HG03095 (cell line): ENCODE measurements at regions not wholly inside any gene's neighbourhood (a gene's known extent, or its start where the extent isn't known, plus 50 kb on each side); places are given as distances from the start of the nearest gene placed in this dataset.

Experiments used
- ATAC-seq: cut with Tn5 transposase; IDR thresholded peaks from one replicate; pipeline ENCODE4 v1.9.1; 2021; ENCODE audit warnings: moderate library complexity; ENCODE audit not compliant: unreplicated experiment

DNA sequence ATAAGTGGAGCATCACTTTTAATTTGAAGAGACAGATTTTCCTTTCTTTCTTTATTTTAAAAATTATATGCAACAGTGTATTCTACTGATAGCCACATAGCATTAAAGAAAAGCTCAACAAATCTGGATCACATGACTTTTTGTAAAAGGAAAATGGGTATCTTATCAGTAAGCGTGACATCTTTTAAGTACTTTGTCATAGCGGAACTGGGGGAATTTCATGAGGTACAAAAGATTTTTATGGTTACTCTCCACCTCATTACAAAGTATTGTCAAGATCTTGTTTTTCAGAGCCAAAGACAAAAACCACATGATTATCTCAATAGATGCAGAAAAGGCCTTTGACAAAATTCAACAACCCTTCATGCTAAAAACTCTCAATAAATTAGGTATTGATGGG is 219.6 kb upstream of the ZPLD1 start:
- no peak for ATAC-seq

DNA sequence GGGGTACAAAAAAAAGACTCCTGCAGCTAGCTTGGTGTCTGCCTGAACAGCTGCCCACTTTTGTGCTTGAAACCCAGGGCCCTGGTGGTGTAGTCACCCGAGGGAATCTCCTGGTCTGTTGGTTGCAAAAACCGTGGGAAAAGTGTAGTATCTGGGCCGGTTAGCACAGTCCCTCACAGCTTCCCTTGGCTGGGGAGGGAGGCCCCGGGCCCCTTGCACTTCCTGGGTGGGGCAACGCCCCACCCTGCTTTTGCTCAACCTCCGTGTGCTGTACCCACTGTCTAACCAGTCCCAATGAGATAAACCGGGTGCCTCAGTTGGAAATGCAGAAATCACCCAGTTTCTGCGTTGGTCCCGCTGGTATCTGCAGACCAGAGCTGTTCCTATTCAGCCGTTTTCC is 211.7 kb upstream of the ZPLD1 start:
- ATAC-seq = no peak

DNA sequence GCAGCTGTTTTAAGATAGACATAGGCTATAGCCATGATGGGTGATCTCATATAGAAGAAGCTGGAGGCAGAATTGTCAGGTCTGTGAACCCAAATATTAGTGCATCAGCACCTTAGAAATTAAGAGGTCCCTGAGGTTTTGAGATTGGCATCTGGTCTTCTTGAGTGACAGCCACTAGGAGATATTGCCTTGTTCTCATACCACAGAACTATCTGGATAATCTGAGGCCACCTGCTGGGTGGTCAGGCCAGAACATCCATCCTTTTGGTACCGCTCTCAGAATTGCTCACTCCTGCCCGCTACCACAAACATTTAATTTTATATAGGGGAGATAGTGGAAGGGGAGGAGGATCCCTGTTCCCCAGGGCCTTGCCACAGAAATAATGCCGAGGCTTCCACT is 210.6 kb upstream of the ZPLD1 start:
- ATAC-seq = peak; percentile 65

DNA sequence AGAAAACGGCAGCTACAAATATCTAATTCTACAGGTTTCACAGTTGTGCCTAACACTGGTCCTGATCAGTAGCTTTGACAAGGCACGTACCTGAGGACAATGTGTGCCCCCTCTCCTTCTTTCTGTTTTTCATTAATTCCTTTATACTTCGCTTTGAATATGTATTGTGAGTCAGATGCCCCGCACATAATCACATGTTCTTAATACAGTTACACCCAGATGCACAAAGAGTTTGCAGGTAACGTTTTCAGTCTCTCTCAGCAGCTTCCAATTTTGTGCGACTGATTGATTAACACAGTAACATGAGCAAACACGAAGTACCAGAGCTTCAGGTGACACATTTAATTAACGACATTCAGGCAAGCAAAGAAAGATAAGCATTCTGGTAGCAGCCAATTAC is 209.8 kb upstream of the ZPLD1 start:
- ATAC-seq = no peak

DNA sequence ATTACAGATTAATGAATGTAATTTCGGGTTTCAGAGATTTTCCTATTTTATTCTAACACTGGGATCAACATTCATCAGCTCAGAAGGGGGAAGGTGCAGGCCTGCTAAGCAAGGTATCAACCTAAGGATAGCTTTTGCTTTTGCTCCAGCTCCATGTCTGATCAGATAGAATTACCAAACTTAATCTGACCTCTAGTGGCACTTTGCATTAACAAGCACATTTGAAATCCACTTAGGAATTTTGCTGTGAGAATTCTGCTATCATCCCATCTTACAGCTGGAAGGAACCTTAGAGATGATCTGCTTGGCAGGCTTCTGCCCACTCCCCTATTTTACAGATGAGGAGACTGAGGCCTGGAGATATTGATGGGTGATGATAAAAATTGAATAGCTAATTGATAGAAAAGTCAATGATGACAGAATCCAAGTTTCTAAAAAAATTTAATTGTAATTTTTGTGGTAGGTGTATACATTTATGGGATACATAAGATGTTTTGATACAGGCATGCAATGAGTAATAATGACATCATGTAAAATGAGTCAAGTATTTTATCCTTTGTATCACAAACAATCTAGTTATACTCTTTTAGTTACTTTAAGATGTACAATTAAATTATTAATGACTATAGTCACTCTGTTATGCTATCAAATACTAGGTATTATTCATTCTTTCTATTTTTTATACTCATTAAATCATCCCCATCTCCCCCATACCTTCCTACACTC is 209.2 kb upstream of the ZPLD1 start:
- no peak for ATAC-seq

DNA sequence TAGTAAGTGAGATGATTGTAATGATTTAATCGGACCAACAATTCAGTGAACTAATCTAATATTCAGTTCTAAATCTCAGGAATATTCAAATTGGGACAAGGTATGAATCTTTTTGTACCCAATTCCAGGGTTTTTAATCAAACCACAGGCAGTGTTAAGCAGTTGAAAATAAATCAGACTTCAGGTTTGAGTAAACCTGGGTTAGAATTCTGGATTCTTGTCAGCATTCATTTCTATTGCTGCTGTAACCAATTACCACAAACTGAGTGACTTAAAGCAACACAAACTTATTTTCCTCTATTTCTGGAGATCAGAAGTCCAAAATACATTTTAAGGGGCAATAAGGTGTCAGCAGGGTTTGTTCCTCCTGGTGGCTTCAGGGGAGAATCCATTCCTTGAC is 208.4 kb upstream of the ZPLD1 start:
- no peak for ATAC-seq

DNA sequence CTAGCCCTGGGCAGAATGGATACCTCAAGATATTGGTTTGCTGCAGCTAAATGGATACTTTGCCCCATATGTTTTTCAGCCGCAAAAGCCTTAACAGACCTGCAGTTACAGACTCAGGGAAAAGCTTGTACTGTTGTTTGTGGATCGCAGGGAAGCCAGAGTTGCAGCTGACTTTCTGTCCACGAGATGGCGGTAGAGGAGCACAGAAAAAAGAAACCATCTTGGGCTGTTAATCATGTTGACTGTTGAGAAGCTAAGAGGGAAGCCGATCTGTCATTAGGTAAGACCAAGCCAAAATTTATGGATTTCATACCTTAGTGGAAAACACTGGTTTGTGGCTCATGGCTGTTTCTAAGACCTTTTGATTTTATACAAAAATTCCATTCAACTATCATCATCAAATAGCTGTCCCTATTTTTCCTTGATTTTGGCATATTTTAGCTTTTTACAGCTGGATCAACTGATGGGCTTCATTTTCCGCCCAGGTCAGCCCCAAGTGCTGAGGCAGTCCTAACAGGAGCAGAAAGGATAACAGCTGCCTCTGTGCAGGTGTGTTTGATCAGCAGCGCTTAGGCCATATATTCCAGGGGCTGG is 205.7 kb upstream of the ZPLD1 start:
- ATAC-seq = peak; percentile 39

DNA sequence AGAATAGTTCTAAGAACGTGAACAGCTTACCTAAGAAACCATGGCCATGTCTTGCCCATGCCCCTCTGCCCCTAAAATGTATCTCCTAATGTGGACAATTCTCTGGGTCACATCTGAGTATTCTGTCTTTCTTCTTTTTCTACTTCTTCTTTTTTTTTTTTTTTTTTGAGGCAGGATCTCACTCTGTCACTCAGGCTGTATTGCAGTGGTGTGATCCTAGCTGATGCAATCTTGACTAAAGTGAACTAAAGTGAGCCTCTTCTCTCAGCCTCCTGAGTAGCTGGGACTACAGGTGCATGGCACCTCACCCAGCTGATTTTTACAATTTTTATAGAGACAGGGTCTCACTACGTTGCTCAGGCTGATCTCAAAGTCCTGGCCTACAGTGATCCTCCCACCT is 204.8 kb upstream of the ZPLD1 start:
- ATAC-seq = no peak

DNA sequence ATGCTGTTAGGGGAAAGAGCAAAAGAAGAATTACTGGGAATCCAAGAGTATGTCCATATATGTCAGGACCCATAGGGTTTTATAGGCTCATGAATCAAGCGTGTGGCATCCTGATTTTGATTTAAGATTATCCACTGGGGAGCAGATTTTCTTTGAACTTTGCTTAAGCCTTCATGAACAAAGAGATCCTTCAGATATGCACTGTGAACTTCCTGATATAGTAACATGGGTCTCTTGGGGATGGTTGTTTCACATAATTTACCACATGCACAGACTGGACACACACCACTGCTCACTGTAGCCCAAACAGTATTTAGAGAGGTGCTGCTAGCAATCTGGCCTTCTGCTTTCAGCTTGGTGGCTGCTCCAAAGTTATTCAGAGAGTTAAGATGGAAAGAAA is 200.9 kb upstream of the ZPLD1 start:
- peak; percentile 99 for ATAC-seq

DNA sequence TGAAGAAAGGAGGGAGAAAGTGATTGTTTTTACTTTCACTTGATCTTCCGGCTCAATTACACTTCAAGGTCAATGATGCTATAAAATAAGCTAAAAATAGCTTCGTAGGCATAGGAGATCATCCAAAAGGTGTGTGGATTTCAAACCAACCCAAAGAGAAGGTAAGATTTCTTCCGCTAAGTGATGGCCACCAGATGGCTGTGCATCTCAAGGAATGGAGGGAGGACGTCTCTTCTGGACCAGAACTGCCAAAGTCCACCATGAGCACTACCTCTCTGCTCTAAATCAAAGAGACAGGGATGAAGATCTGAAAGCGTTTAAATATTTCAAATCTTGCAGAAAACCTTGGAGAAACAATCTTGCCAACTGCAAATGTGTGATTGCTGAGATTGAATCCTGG is 199.1 kb upstream of the ZPLD1 start:
- no peak for ATAC-seq

DNA sequence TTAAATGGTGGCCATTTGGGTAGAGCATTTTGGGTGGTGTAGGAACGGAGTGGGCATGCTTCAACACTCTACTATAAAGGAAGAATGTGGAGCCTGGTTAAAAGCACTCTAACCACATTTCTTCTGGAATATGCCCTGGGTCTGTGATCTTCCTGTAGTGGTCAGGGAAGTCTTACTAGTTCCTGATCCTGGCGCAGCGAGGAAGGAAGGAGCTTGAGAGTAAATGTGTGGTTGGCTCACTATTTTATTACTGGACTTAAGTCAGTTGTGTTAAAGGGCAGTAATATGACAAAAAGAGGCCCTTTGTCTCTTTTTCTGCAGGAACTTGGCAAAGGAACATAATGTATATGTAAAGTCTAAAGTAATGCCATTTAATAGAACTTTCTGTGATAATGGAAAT is 197.6 kb upstream of the ZPLD1 start:
- no peak for ATAC-seq

DNA sequence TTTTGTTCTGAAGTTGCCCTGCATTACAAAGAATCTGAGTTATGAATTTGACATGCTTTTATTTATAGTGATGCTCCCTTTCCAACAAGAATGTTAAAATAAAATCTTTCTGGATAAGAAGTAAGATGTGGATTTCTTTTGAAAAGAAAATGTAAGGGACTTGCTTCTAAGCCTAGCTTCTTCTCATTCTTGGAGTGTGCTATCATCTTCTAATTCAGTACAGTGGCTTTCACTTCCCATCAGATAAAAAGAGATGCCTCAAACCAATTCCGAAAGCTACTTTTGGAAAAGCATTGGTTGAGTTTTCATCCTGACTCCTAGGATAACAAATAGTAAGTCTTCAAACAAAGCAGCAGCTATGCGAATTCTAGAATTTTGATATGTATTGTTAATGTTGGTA is 197.0 kb upstream of the ZPLD1 start:
- ATAC-seq = no peak

DNA sequence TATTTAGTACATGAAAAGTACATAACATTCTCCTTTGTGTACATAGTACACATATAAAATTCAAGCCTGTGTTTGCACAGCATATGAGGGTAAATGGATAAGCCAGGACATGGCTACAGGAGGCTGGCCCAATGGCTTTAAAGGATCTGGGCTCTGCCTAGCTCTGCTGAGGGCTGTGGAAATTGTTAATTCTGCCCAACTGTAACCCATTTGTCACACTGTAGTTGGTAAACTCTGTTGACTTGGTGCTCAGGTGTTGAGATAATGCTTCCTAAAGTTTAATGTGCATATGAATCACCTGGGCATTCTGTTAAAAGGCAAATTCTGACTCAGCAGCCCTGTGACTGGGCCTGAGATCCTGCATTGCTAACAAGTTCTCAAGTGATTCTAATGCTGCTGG is 196.5 kb upstream of the ZPLD1 start:
- ATAC-seq = no peak

DNA sequence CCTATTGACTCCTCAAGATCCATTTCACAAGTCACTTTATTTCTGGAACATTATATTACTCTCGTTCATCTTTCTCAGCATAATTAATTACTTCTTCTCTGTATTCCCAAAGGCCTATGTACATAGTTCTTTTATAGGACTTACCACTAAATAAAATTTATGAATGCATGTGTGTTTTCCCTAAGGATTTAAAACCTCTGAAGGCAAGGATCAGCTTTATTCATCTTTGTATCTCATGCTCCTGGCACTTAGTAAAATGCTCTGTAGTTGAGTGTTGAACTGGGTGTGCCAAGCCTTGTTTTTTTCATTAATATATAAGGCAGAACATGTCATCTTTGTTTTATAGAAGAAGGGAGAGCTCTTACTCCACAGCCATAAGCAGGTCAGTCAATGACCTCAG is 194.1 kb upstream of the ZPLD1 start:
- ATAC-seq = no peak

DNA sequence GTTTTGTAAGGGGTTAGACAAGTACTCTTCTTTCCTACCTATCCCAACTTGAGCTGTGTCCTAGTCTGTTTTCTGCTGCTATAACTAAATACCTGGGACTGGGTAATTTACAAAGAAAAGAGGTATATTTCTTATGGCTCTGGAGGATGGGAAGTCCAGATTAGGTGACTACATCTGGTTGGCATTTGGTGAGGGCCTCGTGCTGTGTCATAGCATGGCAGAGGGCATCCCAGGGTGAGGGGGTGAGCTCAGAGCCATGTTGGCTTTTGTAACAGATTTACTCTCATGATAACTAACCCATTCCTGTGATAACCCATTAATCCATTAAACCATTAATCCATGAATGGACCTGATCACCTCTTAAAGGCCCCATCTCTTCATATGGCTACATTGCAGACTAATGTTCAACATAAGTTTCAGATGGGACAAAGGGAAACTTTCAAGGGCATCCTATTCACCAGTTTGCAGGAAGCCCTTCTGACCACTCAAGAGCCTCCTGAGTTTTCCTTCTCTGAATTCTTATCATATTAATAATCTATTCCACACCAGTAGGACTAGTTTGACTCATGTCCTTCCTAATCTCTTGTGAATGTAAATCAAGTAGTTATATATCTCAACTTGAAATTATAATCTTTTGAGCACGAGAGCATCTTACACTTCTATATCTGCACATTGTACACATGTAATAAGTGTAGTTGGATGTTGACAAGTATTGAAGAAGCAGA is 185.7 kb upstream of the ZPLD1 start:
- no peak for ATAC-seq

DNA sequence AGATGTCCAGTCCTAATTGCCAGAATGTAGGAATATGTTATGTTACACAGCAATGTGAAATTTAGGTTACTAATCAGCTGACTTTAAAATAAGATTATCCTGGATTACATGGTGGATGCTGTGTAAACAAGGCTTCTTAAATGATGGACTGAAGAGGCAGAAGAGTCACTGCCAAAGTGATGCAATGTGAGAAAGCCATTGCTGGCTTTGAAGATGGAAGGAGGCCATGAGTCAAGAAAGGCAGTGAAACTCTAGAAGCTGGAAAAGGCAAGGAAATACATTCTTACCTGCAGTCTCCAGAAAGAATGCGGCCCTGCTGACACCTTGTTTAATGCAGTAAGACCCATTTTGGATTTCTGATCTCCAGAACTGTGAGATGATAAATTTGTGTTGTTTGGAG is 179.1 kb upstream of the ZPLD1 start:
- ATAC-seq = no peak

DNA sequence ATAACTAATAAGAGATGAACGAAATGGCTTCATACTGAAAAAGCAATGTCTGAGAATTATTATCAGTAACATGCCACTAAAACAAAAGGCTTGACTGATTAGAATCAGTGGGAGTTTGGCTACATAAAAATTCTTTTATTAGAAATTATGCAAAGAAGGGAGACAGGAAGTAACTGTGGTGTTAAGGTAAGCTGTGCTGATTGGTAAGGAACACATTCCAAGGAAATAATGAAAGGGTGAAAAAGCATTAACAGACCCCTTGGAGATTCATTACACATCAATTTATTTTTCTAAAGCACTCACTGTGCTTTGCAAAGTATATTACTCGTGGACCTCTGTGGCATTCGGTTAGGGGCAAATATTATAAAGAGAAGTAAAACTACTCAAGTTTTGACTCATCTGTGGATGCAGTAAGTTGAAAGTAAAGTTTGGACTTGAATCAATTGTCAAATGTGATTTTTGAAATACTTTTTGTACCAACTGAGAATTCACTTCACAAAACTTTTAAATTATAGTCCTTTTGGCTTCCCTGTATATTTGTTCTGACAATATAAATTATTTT is 176.1 kb upstream of the ZPLD1 start:
- peak; percentile 80 for ATAC-seq

DNA sequence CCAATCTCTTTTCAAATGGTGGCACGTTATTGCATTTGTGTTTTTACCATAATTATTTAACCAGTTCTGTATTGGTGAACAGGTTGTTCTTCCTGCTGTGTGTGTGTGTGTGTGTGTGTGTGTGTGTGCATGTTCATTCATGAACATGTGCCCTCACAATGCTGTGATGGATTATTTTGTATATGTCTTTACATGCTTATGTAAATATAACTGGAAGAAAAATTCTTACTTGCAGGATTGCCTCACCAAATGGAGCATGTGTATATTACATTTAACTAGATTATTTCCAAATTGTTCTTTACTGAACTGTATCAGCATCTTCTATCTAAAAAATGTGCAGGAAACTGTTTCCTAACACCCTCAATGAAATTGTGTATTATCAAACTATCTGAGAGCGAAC is 175.2 kb upstream of the ZPLD1 start:
- ATAC-seq = no peak

DNA sequence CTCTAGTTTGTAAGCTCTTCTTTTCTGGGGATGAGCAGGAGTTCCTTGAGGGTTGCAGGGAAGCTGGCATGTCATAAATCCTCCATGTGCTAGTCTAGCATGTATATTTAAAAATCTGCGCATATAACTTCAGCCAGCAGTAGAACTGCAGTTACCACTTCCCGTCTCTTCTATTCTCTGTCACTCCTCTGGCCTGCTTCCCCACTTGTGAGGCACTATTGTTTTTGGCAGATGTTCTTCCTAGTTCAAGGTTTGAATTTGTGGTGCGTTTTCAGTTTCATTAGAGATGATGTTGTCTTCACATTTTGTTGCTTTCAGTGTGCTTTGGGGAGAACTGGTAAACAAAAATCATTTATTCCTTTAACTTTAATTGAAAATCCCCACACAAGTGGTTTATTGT is 169.1 kb upstream of the ZPLD1 start:
- ATAC-seq = peak; percentile 81

DNA sequence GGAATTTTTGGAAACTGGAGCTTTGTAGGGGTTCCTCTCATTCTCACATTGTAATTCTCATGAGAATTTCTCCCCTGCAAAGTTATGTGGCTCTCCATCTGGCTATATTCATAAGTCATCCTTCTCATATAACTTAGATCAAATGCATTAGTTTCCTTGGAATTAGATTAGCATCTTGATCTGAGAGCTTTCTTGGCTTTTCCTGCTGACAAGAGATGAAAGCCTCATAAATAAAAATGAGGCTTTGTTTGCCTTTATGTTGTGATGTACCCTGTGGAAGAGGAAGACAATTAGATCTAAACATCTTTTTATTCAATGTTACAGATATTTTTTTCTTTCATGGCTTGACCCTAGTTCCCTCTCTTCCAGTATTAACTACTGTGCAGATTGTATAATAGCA is 165.4 kb upstream of the ZPLD1 start:
- ATAC-seq = no peak

DNA sequence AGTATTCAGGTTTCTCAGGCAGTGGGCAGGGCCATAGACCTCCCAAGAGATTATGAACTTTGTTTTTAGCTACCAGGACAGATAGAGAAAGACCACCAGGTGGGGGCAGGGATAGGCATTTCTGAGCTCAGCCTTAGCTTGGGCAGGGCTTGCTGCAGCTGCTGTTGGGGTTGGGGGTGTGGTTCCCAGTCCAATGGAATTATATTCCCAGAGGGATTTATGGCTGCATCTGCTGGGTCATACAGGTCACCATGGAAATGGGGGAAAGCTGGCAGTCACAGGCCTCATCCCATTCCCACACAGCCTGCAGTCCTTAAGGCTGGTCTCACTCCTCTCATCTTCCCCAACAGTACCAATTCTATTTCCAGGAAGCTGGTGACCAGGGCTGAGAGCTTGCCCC is 144.6 kb upstream of the ZPLD1 start:
- ATAC-seq = no peak

DNA sequence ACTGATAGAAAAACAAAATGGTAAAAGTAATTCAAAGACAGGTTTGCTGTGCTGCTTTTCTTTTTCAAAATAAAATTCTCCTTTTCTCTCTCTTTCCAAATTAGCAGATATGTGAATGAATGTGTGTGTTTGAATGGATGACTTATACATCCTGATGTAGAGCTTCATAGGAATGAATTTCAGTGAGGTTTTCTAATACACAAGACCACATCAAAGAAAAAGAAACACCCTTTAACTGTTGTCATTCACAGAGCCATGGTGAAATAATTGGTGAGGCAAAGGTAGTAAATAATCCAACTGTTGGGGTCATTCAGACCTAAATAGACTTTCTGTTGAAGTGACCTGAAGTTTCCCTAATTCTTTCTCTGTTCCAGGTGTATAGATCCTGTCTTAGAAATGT is 139.1 kb upstream of the ZPLD1 start:
- no peak for ATAC-seq
